GM21737 (cell line): ENCODE measurements at regions not wholly inside any gene's neighbourhood (a gene's known extent, or its start where the extent isn't known, plus 50 kb on each side); places are given as distances from the start of the nearest gene placed in this dataset.
"Not testable (repeated sequence)": the region's sequence is repeated elsewhere in the genome, so short reads cannot be mapped to it uniquely, and the experiment has no call there.

Experiments used
- ATAC-seq: cut with Tn5 transposase; IDR thresholded peaks from one replicate; pipeline ENCODE4 v1.9.1; 2021; ENCODE audit warnings: mild to moderate bottlenecking, moderate library complexity; ENCODE audit not compliant: unreplicated experiment

GRCh38 chr2:142509401-142509800 is 368.1 kb upstream of the KYNU start:
- ATAC-seq = no peak

GRCh38 chr2:142504754-142505153 is 372.7 kb upstream of the KYNU start:
- ATAC-seq = no peak

GRCh38 chr2:142502402-142502801 is 371.6 kb upstream of the LRP1B start:
- ATAC-seq = no peak

GRCh38 chr2:142495141-142495540 is 364.3 kb upstream of the LRP1B start:
- no peak for ATAC-seq

GRCh38 chr2:142489631-142490030 is 358.8 kb upstream of the LRP1B start:
- not testable (repeated sequence) for ATAC-seq

- no peak for ATAC-seq
These were observed 353.3 kb upstream of the LRP1B start for GRCh38 chr2:142484111-142484510.

GRCh38 chr2:142483653-142484052 is 352.8 kb upstream of the LRP1B start:
- ATAC-seq = no peak

- ATAC-seq = no peak
These were observed 347.4 kb upstream of the LRP1B start for GRCh38 chr2:142478206-142478605.

- no peak for ATAC-seq
These were observed 341.6 kb upstream of the LRP1B start for GRCh38 chr2:142472382-142472781.

GRCh38 chr2:142467321-142467720 is 336.5 kb upstream of the LRP1B start:
- no peak for ATAC-seq

GRCh38 chr2:142463047-142463446 is 332.2 kb upstream of the LRP1B start:
- no peak for ATAC-seq

GRCh38 chr2:142462306-142462705 is 331.5 kb upstream of the LRP1B start:
- ATAC-seq = no peak

- no peak for ATAC-seq
These were observed 314.8 kb upstream of the LRP1B start for GRCh38 chr2:142445551-142446072.

GRCh38 chr2:142445023-142445422 is 314.2 kb upstream of the LRP1B start:
- no peak for ATAC-seq

- no peak for ATAC-seq
These were observed 305.0 kb upstream of the LRP1B start for GRCh38 chr2:142435847-142436246.

- no peak for ATAC-seq
These were observed 295.2 kb upstream of the LRP1B start for GRCh38 chr2:142426064-142426463.

- no peak for ATAC-seq
These were observed 294.7 kb upstream of the LRP1B start for GRCh38 chr2:142425551-142425950.

GRCh38 chr2:142423603-142424002 is 292.8 kb upstream of the LRP1B start:
- no peak for ATAC-seq

GRCh38 chr2:142422769-142423168 is 292.0 kb upstream of the LRP1B start:
- ATAC-seq = no peak

GRCh38 chr2:142422041-142422440 is 291.2 kb upstream of the LRP1B start:
- ATAC-seq = no peak

- not testable (repeated sequence) for ATAC-seq
These were observed 287.9 kb upstream of the LRP1B start for GRCh38 chr2:142418699-142419098.

- ATAC-seq = no peak
These were observed 286.2 kb upstream of the LRP1B start for GRCh38 chr2:142416996-142417395.

- no peak for ATAC-seq
These were observed 284.6 kb upstream of the LRP1B start for GRCh38 chr2:142415461-142415860.

GRCh38 chr2:142398212-142398611 is 267.4 kb upstream of the LRP1B start:
- no peak for ATAC-seq
